ENCODE measurements at regions not wholly inside any gene's neighbourhood (a gene's known extent, or its start where the extent isn't known, plus 50 kb on each side); places are given as distances from the start of the nearest gene placed in this dataset.

DNA sequence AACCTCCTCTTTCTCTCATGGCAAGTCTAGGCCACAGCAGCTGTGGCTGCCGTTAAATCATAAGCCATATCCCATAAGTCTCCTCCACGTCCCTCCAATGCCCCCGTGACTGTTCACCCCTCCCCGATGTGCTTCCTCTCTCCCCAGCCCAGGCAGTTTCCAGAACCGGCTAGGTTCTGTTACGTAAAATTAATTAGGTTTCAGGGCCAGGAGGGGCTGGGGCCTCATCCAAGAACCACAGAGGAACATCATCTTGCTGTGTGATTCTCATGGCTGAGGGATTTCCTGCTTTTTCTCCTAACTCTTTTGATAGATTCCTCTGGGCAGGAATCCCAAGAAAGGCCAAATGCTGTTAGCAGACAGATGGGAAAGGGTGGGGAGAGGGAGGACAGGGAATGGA, 141.8 kb upstream of the AJAP1 start:
- no peak for TF ChIP-seq CTCF (conservative IDR thresholded peaks at IDR 0.05)
- H3K27ac ChIP-seq = no peak overlapping the region

- no peak overlapping the region for H3K27ac ChIP-seq
- no peak for TF ChIP-seq CTCF (conservative IDR thresholded peaks at IDR 0.05)
These were observed 140.7 kb upstream of the AJAP1 start for GRCh38 chr1:4513685-4514084.

DNA sequence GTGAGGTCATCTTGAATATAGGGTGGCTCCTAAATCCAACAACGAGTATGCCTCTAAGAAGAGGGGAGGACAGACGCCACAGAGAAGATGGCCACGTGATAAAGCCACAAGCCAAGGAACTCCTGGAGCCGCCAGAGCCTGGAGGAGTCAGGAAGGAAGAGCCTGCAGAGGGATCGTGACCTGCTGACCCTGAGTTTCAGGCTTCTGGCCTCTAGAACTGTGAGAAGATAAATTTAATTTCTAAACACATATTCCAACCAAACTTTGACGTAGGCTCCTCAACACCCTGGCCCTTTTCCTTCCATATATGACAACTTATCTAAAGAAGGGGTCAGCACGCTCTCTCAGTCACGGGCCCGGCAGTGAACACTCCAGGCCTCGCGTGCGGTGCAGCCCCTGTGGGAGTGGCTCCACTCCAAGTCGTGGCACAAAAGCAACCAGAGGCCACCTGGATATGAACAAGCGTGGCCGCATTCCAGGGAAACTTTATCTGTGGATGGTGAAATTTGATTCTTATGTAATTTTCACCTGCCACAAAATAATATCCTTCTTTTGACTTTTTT, 138.6 kb upstream of the AJAP1 start:
- H3K27ac ChIP-seq = no peak overlapping the region
- TF ChIP-seq CTCF (conservative IDR thresholded peaks at IDR 0.05) = no peak

DNA sequence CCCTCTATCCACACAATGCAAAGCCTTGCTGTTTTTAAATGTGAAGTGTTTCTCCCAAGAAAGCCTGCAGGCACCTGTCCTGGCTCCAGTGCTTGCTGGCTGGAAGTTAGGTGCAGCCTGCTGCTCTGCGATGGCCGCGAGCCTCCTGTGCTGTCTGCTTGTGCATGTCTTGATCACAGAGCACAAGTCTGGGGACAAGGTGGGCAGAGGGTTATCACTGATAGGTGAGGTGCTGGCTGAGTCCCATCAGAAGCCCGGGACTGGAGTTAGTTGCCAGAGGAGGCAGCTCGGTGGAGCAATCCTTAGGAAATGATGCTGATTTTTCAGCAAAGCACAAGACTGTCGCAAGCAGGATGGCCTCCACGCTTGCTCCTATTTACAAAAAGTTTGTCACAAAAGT, 137.8 kb upstream of the AJAP1 start:
- H3K27ac ChIP-seq = no peak overlapping the region
- no peak for TF ChIP-seq CTCF (conservative IDR thresholded peaks at IDR 0.05)

DNA sequence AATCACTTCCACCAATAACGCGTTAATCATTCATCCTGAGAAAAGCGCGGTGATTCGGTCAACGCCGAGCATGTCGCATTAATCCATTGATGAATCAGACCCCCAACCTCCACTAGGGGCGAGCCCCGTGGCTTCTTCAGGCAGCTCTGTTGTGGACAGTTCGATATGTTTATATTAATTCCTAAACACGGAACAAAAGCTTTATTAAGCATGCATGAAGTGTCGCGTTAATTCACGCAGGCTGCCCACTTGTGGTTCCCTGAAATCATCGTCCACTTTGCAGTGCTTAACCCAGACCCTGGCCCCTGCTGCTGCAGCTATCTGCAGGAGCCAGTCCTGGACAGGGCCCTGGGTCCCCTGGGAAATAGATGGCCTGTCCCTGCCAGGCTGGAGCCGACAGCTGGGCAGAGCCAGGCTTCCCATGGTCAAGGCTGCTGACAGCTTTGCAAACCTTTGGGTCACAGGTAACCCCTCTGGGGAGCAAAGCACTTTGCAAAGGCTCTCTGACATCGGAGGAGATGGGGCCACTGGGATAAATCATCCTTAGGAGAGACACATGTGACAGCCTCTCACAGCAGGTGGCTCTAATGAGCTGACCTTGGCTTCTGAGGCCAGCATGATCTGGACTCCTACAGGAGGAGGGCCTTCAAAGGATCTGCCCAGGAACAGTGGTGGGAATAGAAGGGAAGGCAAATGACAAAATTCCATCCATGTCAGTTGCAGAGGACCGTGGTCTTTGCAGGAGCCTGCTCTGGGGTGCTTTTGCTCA, 137.0 kb upstream of the AJAP1 start:
- TF ChIP-seq CTCF (conservative IDR thresholded peaks at IDR 0.05) = no peak
- no peak overlapping the region for H3K27ac ChIP-seq

DNA sequence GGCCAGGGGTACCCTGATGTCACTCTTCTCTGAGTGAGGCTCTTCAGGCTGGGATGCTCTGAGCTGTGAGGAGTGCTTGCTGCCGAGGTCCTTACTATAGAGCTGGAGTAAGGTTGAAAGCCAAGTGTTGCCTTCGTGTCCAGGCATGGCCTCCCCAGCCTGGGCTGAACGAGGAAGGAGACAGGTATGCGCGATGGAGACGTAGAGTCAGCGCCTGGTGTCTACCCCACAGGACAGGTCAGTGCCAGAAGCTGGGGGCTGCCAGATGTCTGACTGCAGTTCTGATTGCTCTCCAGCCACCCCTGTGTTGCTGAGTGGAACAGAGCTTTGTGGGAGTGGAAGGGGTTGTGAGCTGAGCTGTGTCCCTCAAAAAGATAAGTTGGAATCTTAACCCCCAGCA, 135.8 kb upstream of the AJAP1 start:
- no peak overlapping the region for H3K27ac ChIP-seq
- TF ChIP-seq CTCF (conservative IDR thresholded peaks at IDR 0.05) = no peak

DNA sequence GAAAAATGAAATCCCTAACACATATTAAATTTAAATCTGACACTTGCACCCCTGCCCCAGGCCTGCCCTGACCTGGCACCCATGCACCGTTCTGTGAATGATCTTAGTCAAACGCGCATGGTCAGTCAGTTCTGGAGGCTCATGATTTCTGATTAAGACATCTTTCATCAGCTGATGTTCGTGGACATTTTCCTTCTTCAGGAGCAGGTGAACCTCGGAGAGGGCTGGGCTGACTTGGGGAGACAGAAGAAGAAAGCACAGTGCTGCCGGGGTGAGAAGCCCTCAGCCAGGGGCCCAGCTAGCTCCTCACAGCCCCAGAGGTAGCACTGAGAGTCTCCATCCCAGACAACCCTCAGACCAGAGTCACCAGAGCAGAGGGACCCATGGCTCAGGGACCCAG, 134.5 kb upstream of the AJAP1 start:
- TF ChIP-seq CTCF (conservative IDR thresholded peaks at IDR 0.05) = no peak
- H3K27ac ChIP-seq = no peak overlapping the region

All from VCaP (cell line).